Astrocyte (in vitro differentiated cells and primary cell): ENCODE measurements at regions not wholly inside any gene's neighbourhood (a gene's known extent, or its start where the extent isn't known, plus 50 kb on each side); places are given as distances from the start of the nearest gene placed in this dataset.

Experiments used
- DNase-seq: peaks from one replicate; pipeline ENCODE4 v3.0.0-alpha.2; 2010; ENCODE audit warnings: low read depth
- FAIRE-seq: peaks from 2 replicates; lab custom pipeline; 2011; peaks lifted over from hg19 to GRCh38; lab: Jason Lieb, UNC
- H2AFZ ChIP-seq: 2 replicates; pipeline ENCODE4 v1.6.0; 2012; ENCODE audit warnings: low read depth, low read length, inconsistent platforms
- H3K27ac ChIP-seq: 2 replicates; pipeline ENCODE4 v1.5.1; 2011; ENCODE audit warnings: low read depth, low read length, inconsistent platforms
- H3K27me3 ChIP-seq: 2 replicates; pipeline ENCODE4 v1.6.0; 2011; ENCODE audit warnings: low read length, inconsistent platforms; ENCODE audit not compliant: insufficient read depth
- H3K36me3 ChIP-seq: 2 replicates; pipeline ENCODE4 v1.5.1; 2011; ENCODE audit warnings: low read length, inconsistent platforms; ENCODE audit not compliant: insufficient read depth
- H3K4me1 ChIP-seq: 2 replicates; pipeline ENCODE4 v1.5.1; 2011; ENCODE audit warnings: low read length, inconsistent platforms; ENCODE audit not compliant: insufficient read depth
- H3K4me2 ChIP-seq: 2 replicates; pipeline ENCODE4 v1.6.0; 2012; ENCODE audit warnings: low read length, inconsistent platforms
- H3K4me3 ChIP-seq: 2 replicates; pipeline ENCODE4 v1.5.1; 2011; ENCODE audit warnings: low read depth, mild to moderate bottlenecking, low read length, inconsistent platforms; ENCODE audit not compliant: insufficient read depth
- H3K79me2 ChIP-seq: 2 replicates; pipeline ENCODE4 v1.6.0; 2012; ENCODE audit warnings: mild to moderate bottlenecking, low read length, inconsistent platforms; ENCODE audit not compliant: insufficient read depth
- H3K9ac ChIP-seq: 2 replicates; pipeline ENCODE4 v1.6.0; 2012; ENCODE audit warnings: mild to moderate bottlenecking, low read length, inconsistent platforms
- H3K9me3 ChIP-seq: 2 replicates; pipeline ENCODE4 v1.5.1; 2012; ENCODE audit warnings: low read depth, mild to moderate bottlenecking, low read length, inconsistent platforms; ENCODE audit not compliant: insufficient read depth
- H4K20me1 ChIP-seq: 2 replicates; pipeline ENCODE4 v1.6.0; 2012; ENCODE audit warnings: low read length, inconsistent platforms; ENCODE audit not compliant: insufficient read depth
- H3K27ac Mint-ChIP-seq: one replicate; pipeline ENCODE4 v1.8.0; 2021; ENCODE audit warnings: mild to moderate bottlenecking, mixed read lengths; ENCODE audit not compliant: unreplicated experiment
- H3K27me3 Mint-ChIP-seq: one replicate; pipeline ENCODE4 v1.8.0; 2021; ENCODE audit warnings: low read depth, mixed read lengths; ENCODE audit not compliant: unreplicated experiment
- H3K36me3 Mint-ChIP-seq: one replicate; pipeline ENCODE4 v1.8.0; 2021; ENCODE audit warnings: low read depth, mixed read lengths; ENCODE audit not compliant: unreplicated experiment
- H3K4me1 Mint-ChIP-seq: one replicate; pipeline ENCODE4 v1.8.0; 2021; ENCODE audit warnings: low read depth, mixed read lengths; ENCODE audit not compliant: unreplicated experiment
- H3K4me3 Mint-ChIP-seq: one replicate; pipeline ENCODE4 v1.8.0; 2021; ENCODE audit warnings: mild to moderate bottlenecking, moderate library complexity, mixed read lengths; ENCODE audit not compliant: unreplicated experiment
- H3K9me3 Mint-ChIP-seq: one replicate; pipeline ENCODE4 v1.8.0; 2021; ENCODE audit warnings: mild to moderate bottlenecking, mixed read lengths; ENCODE audit not compliant: unreplicated experiment
- EZH2 ChIP-seq: IDR thresholded peaks from 2 replicates; pipeline ENCODE4 v1.6.1; 2012; ENCODE audit warnings: mild to moderate bottlenecking, low read length, inconsistent platforms; ENCODE audit not compliant: insufficient read depth
- TF ChIP-seq, protein P1 (sequence below): IDR thresholded peaks from 2 replicates; pipeline ENCODE4 v1.5.1; 2011; ENCODE audit warnings: low read depth, mild to moderate bottlenecking, inconsistent platforms, low read length, moderate library complexity; ENCODE audit not compliant: insufficient read depth

DNA sequence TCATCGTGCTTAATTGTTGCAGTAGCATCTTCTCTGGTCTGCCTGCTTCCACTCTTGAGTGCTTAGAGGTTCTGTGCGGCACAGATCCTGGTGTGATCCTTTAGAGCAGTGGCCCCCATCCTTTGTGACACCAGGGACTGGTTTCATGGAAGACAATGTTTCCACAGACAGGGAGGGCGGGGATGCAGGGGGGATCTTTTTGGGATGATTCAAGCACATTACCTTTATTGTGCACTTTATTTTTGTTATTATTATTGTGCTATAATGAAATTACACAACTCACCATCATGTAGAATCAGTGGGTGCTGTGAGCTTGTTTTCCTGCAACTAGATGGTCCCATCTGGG, 76.8 kb upstream of the SHANK2 start:
- Mint-ChIP-seq H3K27ac (no peak overlapping the region), H3K27me3 (peaks cover 46% of the 10 kb centered on the region), H3K36me3 (peaks cover 1% of the 10 kb centered on the region), H3K4me1 (no peaks in the 10 kb centered on the region), H3K9me3 (peaks cover 22% of the 10 kb centered on the region), H3K4me3 (no peak overlapping the region)
- Histone ChIP-seq H3K9ac (no peak overlapping the region), H3K36me3 (no peaks in the 10 kb centered on the region), H3K4me2 (no peak overlapping the region), H3K4me3 (no peak overlapping the region), H4K20me1 (no peaks in the 10 kb centered on the region), H3K27me3 (no peaks in the 10 kb centered on the region), H3K9me3 (peaks cover 7% of the 10 kb centered on the region), H3K27ac (no peak overlapping the region), H2AFZ (no peak overlapping the region), H3K4me1 (no peaks in the 10 kb centered on the region), H3K79me2 (no peaks in the 10 kb centered on the region)
- DNase-seq: no peak
- no peak for FAIRE-seq
- TF ChIP-seq EZH2: no peak
- TF ChIP-seq, protein P1, sequence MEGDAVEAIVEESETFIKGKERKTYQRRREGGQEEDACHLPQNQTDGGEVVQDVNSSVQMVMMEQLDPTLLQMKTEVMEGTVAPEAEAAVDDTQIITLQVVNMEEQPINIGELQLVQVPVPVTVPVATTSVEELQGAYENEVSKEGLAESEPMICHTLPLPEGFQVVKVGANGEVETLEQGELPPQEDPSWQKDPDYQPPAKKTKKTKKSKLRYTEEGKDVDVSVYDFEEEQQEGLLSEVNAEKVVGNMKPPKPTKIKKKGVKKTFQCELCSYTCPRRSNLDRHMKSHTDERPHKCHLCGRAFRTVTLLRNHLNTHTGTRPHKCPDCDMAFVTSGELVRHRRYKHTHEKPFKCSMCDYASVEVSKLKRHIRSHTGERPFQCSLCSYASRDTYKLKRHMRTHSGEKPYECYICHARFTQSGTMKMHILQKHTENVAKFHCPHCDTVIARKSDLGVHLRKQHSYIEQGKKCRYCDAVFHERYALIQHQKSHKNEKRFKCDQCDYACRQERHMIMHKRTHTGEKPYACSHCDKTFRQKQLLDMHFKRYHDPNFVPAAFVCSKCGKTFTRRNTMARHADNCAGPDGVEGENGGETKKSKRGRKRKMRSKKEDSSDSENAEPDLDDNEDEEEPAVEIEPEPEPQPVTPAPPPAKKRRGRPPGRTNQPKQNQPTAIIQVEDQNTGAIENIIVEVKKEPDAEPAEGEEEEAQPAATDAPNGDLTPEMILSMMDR: no peak

DNA sequence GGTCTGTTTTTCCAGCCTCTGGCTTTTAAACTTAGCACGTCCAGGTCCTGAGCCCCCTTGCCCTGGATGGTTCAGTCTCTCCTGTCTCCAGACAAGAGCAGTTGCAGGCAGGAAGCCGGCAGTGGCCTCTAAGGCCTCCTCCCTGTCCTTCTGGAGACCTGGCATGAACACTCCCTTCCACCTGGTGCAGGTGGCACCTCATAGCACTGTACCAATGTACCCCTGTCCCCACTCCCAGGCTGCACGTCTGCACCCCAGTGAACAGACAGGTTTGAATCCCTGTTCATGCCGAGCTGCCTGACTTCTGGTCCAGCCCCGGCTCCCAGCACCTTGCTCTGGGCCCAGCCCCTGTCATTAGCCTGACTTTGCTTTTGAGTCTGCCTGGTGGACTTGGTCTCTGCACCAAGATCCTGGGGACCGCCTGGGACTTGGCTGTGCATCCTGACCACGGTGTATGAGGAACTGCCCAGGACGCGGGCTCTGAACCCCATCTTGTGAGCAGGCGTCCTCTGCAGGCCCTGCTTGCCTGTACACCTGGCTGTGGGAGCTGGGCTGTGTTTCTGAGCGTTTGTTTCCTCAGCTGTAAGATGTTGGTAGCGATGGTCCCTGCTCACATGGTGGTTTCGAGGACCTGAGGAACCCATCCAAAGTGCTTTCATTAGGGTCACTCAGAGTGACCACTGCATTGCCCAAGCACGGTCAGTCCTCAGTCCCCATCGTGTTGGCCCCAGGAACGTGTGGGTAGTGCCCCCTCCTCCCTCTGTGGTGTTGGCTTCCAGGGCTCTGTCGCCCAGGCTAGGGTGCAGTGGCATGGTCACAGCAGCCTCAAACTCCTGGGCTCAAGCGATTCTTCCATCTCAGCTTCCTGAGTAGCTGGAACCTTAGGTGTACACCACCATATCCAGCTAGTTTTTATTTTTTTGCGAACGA, 75.0 kb upstream of the SHANK2 start:
- Mint-ChIP-seq H3K4me3 (peak overlapping the region; percentile 66), H3K9me3 (peaks cover 16% of the 10 kb centered on the region), H3K27ac (no peak overlapping the region), H3K27me3 (peaks cover 53% of the 10 kb centered on the region), H3K4me1 (no peaks in the 10 kb centered on the region), H3K36me3 (peaks cover 1% of the 10 kb centered on the region)
- H3K27ac ChIP-seq: no peak overlapping the region
- H3K4me3 ChIP-seq: no peak overlapping the region
- H3K9ac ChIP-seq: no peak overlapping the region
- H3K4me2 ChIP-seq: no peak overlapping the region
- H3K36me3 ChIP-seq: no peaks in the 10 kb centered on the region
- FAIRE-seq: no peak
- DNase-seq: no peak
- no peaks in the 10 kb centered on the region for H3K9me3 ChIP-seq
- H3K27me3 ChIP-seq: no peaks in the 10 kb centered on the region
- TF ChIP-seq EZH2: no peak
- no peaks in the 10 kb centered on the region for H3K79me2 ChIP-seq
- no peak overlapping the region for H2AFZ ChIP-seq
- no peaks in the 10 kb centered on the region for H4K20me1 ChIP-seq
- no peaks in the 10 kb centered on the region for H3K4me1 ChIP-seq

DNA sequence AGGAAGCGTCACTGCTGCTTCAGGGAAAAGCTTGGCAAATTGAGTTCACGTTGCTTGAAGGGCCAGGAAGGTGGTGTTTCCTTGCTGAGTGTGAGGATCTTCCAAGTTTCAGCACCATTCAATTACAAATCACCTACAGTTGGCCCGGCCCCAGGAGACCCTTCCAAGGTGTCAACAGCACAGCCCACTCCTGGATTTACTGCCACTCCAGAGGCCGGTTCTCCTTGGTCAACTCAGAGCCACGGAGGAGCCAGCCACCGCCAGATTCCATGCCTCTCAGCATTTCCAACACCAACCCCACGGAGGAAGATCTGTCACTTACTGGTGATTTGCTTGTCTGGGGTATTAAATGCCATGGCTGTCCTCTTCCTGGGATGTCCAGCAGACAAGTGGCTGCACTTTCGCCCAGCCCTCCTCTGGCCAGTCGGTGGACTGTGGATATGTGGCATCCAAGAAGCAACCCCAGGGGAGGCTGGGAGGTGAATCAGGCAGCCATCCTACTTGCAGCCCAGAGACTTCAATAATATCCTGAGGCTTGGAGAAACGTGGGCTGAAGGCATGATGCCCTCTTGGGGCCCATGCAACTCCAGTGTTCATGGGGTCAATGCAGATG, 74.1 kb upstream of the SHANK2 start:
- DNase-seq (no peak), FAIRE-seq (no peak)
- peaks cover 1% of the 10 kb centered on the region for H3K36me3 Mint-ChIP-seq
- no peaks in the 10 kb centered on the region for H3K79me2 ChIP-seq
- no peaks in the 10 kb centered on the region for H3K27me3 ChIP-seq
- no peak overlapping the region for H3K4me3 Mint-ChIP-seq
- no peak overlapping the region for H2AFZ ChIP-seq
- no peak overlapping the region for H3K27ac Mint-ChIP-seq
- no peaks in the 10 kb centered on the region for H3K4me1 Mint-ChIP-seq
- TF ChIP-seq EZH2: no peak
- no peak overlapping the region for H3K4me2 ChIP-seq
- H3K36me3 ChIP-seq: no peaks in the 10 kb centered on the region
- H3K9me3 ChIP-seq: no peaks in the 10 kb centered on the region
- H3K4me1 ChIP-seq: no peaks in the 10 kb centered on the region
- peaks cover 15% of the 10 kb centered on the region for H3K9me3 Mint-ChIP-seq
- no peaks in the 10 kb centered on the region for H4K20me1 ChIP-seq
- no peak overlapping the region for H3K27ac ChIP-seq
- H3K9ac ChIP-seq: no peak overlapping the region
- H3K4me3 ChIP-seq: no peak overlapping the region
- H3K27me3 Mint-ChIP-seq: peaks cover 52% of the 10 kb centered on the region
